Loucy (cell line): ENCODE measurements at regions not wholly inside any gene's neighbourhood (a gene's known extent, or its start where the extent isn't known, plus 50 kb on each side); places are given as distances from the start of the nearest gene placed in this dataset.

ENCODE experiments used
- EZH2phosphoT487 ChIP-seq: fragments of 200-600 bp; IDR thresholded peaks from 2 replicates; pipeline ENCODE4 v1.6.1; 2018; ENCODE audit warnings: antibody characterized with exemption, mild to moderate bottlenecking, moderate library complexity, borderline replicate concordance
- TF ChIP-seq, protein P1 (sequence below): fragments of 200-600 bp; sonication (generic); conservative IDR thresholded peaks from 2 replicates; pipeline ENCODE4 v1.5.1; 2014; ENCODE audit warnings: mild to moderate bottlenecking, antibody characterized with exemption, low read length

DNA sequence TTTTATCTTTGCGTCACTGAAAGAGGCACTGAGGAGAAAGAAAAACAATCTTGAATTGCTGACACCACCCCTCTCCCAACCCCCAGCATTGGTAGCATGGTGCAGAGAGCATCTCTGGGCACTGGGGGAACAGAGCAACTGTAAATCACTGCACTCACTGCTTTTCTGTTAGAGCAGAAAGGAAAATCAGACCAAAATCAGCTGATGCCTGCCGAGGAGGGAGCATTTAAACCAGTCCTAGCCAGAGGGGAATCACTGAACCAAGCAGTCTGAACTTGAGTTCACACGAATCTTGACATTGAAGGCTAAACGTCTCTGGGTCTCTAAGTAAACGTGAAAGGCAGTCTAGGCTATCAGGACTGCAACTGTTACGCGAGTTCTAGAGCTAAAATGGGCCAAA lies 205.8 kb downstream of the SPANXN4 start:
- TF ChIP-seq, protein P1, sequence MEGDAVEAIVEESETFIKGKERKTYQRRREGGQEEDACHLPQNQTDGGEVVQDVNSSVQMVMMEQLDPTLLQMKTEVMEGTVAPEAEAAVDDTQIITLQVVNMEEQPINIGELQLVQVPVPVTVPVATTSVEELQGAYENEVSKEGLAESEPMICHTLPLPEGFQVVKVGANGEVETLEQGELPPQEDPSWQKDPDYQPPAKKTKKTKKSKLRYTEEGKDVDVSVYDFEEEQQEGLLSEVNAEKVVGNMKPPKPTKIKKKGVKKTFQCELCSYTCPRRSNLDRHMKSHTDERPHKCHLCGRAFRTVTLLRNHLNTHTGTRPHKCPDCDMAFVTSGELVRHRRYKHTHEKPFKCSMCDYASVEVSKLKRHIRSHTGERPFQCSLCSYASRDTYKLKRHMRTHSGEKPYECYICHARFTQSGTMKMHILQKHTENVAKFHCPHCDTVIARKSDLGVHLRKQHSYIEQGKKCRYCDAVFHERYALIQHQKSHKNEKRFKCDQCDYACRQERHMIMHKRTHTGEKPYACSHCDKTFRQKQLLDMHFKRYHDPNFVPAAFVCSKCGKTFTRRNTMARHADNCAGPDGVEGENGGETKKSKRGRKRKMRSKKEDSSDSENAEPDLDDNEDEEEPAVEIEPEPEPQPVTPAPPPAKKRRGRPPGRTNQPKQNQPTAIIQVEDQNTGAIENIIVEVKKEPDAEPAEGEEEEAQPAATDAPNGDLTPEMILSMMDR = no peak
- TF ChIP-seq EZH2phosphoT487 = no peak
